Left cardiac atrium (tissue), 4 donors: ENCODE measurements at regions not wholly inside any gene's neighbourhood (a gene's known extent, or its start where the extent isn't known, plus 50 kb on each side); places are given as distances from the start of the nearest gene placed in this dataset.

ENCODE experiments used
- ATAC-seq, 2 donors: fragments of 200-7000 bp; cut with Tn5 transposase; one replicate each; pipeline ENCODE4 v1.9.1; 2020; ENCODE audit warnings: mild to moderate bottlenecking in 2 of 2, moderate library complexity in 2 of 2
- DNase-seq: peaks from one replicate; pipeline ENCODE4 v3.0.0-alpha.2; 2020
- intact Hi-C, 2 donors: fragments of 100-400 bp; cut with DNase I; formaldehyde crosslinking; loops; one replicate each; pipeline versions ENCODE4 v1.14.1 to v1.15.1; 2022 to 2023
- donor health status: DM: no; HTN: yes; CAD: no.
- donor health status: DM: no; HTN: yes; CAD: no; lungs with severe emphysema.
- donor health status: DM: yes; HTN: yes; CAD: no.
- donor health status: Dilated cardiomyopathy.

- no peak for ATAC-seq
- no peak for DNase-seq
- intact Hi-C loops, result no loop called here
Measured at GRCh38 chr3:1664266-1664665, 434.4 kb upstream of the CNTN4 start.

- DNase-seq (no peak), ATAC-seq (no peak)
- intact Hi-C loops, result no loop called here
Measured at GRCh38 chr3:1666865-1667264, 431.8 kb upstream of the CNTN4 start.

- ATAC-seq (no peak), DNase-seq (no peak)
- intact Hi-C loops, result no loop called here
Measured at GRCh38 chr3:1677576-1678156, 421.0 kb upstream of the CNTN4 start.

- DNase-seq (no peak), ATAC-seq (no peak)
- intact Hi-C loops, result no loop called here
Measured at GRCh38 chr3:1692428-1692827, 406.2 kb upstream of the CNTN4 start.

GRCh38 chr3:1693145-1693544 is 405.5 kb upstream of the CNTN4 start:
- intact Hi-C loops, result no loop called here
- no peak for DNase-seq
- no peak for ATAC-seq

GRCh38 chr3:1696669-1697275 is 401.9 kb upstream of the CNTN4 start:
- intact Hi-C loops, result no loop called here
- ATAC-seq (no peak), DNase-seq (no peak)

- intact Hi-C loops, result no loop called here
- ATAC-seq (no peak), DNase-seq (no peak)
Measured at GRCh38 chr3:1699361-1699920, 399.2 kb upstream of the CNTN4 start.

GRCh38 chr3:1700650-1701049 is 398.0 kb upstream of the CNTN4 start:
- intact Hi-C loops, result no loop called here
- ATAC-seq (no peak), DNase-seq (no peak)

GRCh38 chr3:1703169-1703568 is 395.5 kb upstream of the CNTN4 start:
- intact Hi-C loops, result no loop called here
- ATAC-seq, result no peak
- no peak for DNase-seq

GRCh38 chr3:1710663-1711062 is 388.0 kb upstream of the CNTN4 start:
- intact Hi-C loops, result no loop called here
- no peak for DNase-seq
- ATAC-seq, result no peak

- intact Hi-C loops, result no loop called here
- no peak for DNase-seq
- ATAC-seq, result no peak
Measured at GRCh38 chr3:1717524-1717923, 381.1 kb upstream of the CNTN4 start.

- no peak for ATAC-seq
- intact Hi-C loops, result no loop called here
- DNase-seq, result no peak
Measured at GRCh38 chr3:1723726-1724125, 374.9 kb upstream of the CNTN4 start.

- DNase-seq (no peak), ATAC-seq (no peak)
- intact Hi-C loops, result no loop called here
Measured at GRCh38 chr3:1726741-1727140, 371.9 kb upstream of the CNTN4 start.

GRCh38 chr3:1727242-1727641 is 371.4 kb upstream of the CNTN4 start:
- intact Hi-C loops, result no loop called here
- ATAC-seq (no peak), DNase-seq (no peak)

- DNase-seq (no peak), ATAC-seq (no peak)
- intact Hi-C loops, result no loop called here
Measured at GRCh38 chr3:1728510-1728909, 370.2 kb upstream of the CNTN4 start.

GRCh38 chr3:1734494-1735122 is 364.1 kb upstream of the CNTN4 start:
- intact Hi-C loops, result no loop called here
- peak in 1 of 2 donors; percentile 37 for ATAC-seq
- no peak for DNase-seq

- intact Hi-C loops, result no loop called here
- DNase-seq (no peak), ATAC-seq (no peak)
Measured at GRCh38 chr3:1752205-1752604, 346.5 kb upstream of the CNTN4 start.

- DNase-seq, result no peak
- intact Hi-C loops, result no loop called here
- no peak for ATAC-seq
Measured at GRCh38 chr3:1766384-1766783, 332.3 kb upstream of the CNTN4 start.

GRCh38 chr3:1773679-1774078 is 325.0 kb upstream of the CNTN4 start:
- intact Hi-C loops, result no loop called here
- DNase-seq (no peak), ATAC-seq (no peak)

- no peak for DNase-seq
- intact Hi-C loops, result no loop called here
- no peak for ATAC-seq
Measured at GRCh38 chr3:1774597-1774996, 324.1 kb upstream of the CNTN4 start.

- ATAC-seq (no peak), DNase-seq (no peak)
- intact Hi-C loops, result no loop called here
Measured at GRCh38 chr3:1775321-1775720, 323.3 kb upstream of the CNTN4 start.
